GM21367 (cell line): ENCODE measurements at regions not wholly inside any gene's neighbourhood (a gene's known extent, or its start where the extent isn't known, plus 50 kb on each side); places are given as distances from the start of the nearest gene placed in this dataset.
"Not testable (repeated sequence)": the region's sequence is repeated elsewhere in the genome, so short reads cannot be mapped to it uniquely, and the experiment has no call there.

Experiments used
- ATAC-seq: cut with Tn5 transposase; IDR thresholded peaks from one replicate; pipeline ENCODE4 v1.9.1; 2021; ENCODE audit not compliant: unreplicated experiment

DNA sequence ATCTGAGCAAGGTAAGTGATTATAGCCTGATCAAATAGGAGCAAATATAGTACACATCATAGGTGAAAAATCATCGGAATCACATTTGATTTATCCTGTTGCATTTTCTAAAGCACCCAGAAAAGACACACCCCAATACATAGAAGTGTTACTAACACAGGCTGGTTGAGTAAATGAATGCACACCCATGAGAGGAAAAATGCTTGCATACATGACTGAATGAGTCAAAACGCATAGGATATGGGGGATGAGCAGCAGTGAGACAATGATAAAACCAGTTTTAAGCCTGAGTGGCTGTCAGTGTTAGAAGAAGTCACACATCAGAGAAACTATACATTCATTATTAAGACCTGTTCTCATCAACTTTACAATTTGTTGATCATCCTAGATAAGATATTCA lies 449.6 kb upstream of the CDH20 start:
- ATAC-seq = no peak

DNA sequence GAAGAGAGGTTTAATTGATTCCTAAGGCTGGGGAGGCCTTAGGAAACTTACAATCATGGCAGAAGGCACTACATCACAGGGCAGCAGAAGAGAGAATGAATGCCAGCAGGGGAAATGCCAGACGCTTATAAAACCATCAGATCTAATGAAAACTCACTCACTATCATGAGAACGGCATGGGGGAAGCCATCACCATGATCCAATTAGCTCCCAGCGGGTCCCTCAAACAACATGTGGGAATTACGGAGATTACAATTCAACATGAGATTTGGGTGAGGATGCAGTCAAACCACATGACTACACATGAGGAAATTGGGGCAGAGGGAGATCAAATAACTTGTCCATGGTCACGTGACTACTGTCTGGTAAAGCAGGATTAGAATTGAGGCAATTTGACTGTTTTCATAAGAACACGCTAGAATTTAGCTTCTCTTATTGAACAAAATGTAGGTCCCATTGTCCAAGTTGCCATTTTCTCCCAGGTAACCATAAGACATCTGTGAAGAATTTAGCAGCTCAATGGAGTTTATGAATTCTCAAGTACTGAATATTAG lies 445.1 kb upstream of the CDH20 start:
- ATAC-seq = no peak

DNA sequence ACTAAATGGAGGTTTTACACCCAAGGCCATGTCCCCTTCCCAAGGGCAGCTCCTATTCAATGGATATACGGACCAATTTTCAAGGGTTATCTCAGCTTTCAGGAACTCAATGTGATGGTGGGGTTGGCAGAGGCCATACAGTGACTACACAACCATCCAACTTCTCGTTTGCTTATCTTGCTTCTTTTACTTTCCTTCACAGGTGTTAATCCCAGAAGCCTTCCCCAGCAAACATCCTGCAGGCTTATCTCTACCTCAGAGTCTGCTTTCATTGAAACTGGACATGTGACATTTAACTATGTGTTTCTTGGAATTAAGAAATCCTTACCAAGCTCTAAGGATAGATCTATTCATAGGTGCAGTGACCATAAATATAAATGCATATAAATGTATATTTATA lies 443.8 kb upstream of the CDH20 start:
- no peak for ATAC-seq

DNA sequence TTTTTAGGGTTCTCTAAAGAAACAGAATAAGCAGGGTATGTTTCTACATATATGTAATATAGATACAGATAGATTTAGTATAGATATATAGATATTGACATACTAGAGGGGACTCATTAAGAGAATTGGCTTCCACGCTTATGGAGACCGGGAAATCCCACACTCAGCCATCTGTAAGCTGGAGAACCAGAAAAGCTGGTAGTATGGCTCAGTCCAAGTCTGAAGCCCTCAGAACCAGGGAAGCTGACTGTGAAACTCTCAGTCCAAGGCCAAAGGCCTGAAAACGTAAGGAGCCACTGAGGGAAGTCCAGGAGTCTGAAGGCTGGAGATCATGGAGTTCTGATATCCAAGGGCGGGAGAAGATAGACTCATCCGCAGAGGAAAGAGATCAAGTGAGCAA lies 441.3 kb upstream of the CDH20 start:
- no peak for ATAC-seq

DNA sequence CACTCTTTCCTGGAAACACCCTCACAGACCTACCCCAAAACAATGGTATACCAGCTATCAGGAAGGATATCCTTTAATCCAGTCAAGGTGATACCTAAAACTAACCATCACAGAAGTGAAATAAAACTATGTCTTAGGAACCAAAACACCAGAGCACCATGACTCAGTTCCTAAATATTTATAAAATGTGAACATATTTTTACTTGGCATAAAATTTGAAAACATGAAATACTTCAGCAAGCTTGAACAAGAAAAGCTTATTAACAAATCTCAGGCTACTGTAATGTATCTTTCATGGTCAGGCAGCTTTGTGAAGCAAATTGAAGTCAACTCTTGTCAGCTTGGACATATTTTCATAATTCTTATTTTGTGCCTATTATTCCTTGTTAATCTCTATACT lies 440.8 kb upstream of the CDH20 start:
- ATAC-seq = no peak

DNA sequence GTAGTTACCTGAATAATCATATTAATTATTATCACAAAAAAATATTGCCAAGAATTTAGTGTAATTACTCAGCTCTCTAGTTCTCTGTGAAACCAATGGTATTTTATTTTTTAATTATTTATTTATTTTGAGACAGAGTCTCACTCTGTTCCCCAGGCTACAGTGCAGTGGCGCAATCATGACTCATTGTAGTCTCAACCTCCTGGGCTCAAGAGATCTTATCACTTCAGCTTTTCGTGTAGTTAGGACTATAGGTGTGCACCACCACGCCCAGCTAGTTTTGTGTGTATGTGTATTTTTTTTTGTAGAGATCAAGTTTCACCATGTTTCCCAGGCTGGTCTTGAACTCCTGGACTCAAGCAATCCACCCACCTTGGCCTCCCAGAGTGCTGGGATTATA lies 440.4 kb upstream of the CDH20 start:
- no peak for ATAC-seq

DNA sequence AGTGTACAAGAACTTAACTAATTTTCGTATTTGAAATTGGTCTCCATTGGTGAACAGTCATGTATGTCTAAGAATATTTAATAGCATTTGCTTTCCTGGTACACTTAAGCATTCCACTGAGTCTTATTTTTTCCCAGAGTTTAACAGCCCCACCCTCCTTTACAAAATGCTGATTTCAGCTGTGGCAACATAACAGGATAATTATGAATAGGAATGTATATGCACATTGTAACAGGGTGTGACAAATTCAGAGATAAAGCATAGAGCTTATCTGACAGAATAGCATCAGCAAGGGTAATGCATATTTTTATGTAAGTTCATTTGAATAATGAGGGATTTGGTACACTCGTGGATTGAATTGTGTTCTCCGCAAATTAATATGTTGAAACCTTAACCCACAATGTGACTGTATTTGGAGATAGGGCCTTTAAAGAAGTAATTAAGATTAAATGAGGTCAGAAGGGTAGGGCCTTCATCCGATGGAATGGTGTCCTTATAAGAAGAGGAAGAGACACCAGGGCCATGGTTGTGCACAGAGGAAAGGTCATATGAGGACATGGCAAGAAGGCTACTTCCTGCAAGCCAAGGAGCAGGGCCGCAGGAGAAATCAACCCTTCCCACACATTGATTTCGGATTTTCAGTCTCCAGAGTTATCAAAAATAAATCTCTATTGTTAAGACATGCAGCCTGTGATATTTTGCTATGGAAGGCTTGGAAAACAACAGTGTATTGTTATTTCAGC lies 439.7 kb upstream of the CDH20 start:
- ATAC-seq = no peak

DNA sequence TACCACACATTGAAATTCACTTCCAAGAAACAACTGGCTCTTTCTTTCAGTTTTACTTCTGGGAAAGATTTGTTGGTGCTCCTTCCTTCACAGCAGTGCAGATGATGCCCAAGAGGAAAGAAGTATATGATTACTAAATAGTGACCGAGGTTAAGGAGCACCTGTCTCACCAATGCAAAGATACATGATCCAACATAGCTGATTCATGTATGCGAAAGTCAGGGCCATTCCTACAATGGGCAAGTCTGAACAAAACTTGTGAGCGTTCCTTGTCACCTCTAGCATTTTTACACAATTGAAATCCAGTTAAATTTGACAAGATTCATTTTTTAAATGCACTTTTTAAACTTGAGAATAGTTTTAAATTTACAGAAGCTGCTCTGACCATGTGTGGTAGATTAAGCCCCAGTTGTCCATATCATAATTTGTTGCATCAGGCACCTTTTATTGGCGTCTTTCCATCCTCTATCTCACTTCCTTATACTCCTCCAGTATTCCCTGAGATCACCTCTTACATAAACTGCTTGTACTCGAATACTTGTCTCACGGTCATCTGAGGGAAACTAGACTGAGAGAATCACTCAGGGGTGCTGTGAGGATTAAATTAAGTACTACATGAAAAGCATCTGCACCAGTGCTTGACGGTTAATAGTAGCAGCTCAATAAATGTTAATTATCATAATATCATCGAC lies 438.8 kb upstream of the CDH20 start:
- ATAC-seq = no peak

DNA sequence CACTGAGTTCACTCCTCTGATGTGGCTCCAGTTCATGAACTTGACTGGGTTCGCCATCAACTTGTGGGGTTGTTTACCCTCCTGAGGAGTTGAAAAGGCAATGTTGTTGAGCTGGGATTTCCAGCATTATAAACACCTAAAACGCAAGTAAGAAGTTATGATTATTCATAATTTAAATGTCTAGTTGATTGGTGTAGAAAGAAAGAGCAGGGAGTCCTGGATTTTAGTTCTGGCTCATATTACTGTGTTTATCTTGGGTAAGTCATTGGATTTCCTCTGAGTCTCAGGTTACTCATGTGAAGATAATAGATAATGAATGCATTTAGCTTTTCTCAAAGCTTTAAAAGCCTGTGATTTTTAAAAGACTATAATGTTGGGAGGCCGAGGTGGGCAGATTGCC lies 438.0 kb upstream of the CDH20 start:
- ATAC-seq = no peak

DNA sequence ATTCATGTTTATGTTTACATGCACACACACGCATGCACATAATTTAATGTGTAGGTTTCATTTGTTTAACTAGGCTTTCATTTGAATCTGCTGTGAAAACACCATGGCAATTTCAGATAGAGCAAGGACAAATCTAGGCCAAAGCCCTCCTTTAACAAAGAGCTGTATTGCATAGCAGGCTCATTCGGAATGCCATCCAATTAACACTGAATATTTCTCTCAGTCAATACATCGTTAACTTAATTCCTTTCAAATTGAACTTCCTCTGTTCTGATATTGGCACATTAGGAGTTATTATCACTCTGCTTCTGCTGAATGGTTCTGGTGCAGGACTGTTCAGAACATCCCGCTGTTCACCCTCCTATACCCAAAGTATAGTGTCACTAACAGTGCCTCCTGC lies 435.1 kb upstream of the CDH20 start:
- ATAC-seq = no peak

DNA sequence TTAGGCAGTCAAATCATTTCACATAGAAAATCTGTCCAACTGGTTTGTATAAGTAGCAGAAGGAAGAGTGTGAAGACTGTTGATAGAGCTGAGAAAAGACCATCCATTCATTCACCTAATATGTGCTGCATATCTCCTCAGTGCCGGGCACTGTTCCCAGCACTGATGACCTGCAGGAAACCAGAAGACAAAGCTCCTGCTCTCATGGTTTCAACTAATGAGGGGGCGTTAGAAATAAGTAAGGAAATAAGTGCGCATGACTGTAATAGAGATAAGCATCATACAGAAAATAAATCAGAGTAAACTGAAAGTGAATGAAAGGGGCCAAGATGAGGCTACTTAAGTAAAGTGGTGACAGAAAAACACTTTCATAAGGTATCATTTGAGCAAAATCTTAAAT lies 427.5 kb upstream of the CDH20 start:
- no peak for ATAC-seq

DNA sequence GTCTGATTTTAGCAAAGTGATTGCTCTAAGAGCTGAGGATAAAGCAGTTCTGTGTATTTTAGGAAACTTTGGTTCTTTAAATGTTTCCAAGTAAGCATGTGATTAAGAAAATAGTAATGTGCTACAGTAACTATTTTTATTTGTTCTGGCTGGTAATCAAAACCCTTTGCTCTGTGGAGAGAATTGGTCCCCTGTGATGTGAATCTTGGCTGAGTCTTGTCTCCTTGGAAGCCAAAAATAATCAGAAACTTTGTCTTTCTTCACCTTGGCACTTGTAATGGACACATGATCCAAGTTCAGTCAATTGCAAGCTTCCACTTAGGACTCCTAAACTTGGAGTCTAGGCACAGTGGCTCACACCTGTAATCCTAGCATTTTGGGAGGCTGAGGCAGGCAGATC lies 422.7 kb upstream of the CDH20 start:
- no peak for ATAC-seq

DNA sequence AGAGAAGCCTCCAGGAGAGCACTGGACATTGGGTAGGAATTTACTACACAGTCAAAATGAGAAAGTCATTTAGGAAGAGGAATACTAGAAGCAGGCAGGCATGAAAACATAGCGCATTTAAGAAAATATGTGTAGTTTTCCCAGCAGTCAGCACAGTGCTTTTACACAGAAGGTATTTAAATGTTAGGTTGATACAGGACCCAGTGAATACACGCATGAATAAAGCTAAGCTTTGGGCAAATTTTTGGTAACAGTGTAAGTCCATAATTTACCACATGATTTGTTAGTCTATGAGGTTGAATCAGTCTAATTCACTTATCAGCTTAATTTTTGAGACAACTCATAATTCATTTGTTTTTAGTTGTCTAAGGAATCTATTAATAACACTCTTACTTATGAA lies 421.7 kb upstream of the CDH20 start:
- ATAC-seq = no peak

DNA sequence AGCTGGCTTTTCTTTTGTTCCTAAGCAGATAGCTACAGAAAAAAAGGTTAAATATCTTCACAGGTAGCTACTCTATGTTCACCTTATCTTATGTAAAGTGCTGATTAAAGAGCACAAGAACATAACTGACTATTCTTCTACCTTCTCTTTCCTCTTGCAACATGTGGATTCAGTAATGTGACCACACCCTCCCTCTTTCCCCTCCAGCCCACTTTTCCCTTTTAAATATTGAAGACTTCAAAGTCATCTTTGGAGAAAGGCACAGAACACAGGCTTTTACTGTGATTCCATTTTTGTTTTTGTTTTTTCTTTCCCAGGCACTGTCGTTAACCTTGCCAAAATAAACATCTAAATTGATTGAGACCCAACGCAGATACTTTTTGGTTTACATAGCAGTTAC lies 418.1 kb upstream of the CDH20 start:
- no peak for ATAC-seq

DNA sequence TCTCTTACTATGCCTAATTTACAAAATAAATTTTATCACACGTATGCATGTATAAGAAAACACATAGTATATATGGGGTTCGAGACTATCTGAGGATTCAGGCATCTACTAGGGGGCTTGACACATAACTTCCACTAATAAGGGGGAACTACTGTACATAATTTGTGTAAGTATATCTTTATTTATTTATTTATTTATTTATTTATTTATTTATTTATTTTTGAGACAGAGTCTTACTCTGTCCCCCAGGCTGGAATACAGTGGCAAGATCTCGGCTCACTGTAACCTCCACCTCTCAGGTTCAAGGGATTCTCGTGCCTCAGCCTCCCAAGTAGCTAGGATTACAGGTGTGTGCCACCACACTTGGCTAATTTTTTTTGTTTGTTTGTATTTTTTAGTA lies 414.4 kb upstream of the CDH20 start:
- not testable (repeated sequence) for ATAC-seq

DNA sequence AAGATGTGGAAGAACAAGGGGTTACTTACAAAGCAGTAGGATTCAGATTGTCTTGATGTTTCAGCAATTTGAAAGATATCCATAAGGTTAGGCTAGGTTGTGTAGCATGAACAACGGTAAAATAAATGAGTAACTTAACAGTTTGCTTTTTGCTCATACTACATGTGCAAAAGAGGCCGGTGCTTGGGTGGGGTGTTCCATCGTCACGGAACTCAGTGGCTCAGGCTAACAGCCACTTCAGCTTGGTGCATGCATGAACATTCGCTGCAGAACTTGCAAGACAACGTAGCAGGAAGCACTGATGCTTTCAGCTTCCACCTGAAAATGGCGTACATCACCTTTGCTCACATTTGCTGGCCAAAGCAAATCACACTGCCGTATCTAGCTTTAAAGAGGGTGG lies 407.3 kb upstream of the CDH20 start:
- ATAC-seq = no peak

DNA sequence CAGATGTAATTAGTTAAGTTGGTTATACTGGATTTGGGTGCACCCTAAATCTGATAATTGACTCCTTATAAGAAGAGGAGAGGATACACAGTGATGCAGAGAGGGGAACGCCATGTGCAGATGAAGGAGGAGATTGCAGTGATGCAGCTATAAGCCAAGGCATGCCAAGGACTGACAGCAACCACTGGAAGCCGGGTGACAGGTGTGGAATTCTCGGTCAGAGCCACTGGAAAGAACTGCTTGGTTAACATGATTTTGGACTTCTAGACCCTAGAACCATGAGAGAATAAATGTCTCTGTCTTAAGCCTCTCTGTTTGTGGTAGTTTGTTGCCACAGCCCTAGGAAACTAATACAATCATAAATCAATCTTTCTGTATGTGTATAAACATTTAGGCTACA lies 403.3 kb upstream of the CDH20 start:
- ATAC-seq = no peak

DNA sequence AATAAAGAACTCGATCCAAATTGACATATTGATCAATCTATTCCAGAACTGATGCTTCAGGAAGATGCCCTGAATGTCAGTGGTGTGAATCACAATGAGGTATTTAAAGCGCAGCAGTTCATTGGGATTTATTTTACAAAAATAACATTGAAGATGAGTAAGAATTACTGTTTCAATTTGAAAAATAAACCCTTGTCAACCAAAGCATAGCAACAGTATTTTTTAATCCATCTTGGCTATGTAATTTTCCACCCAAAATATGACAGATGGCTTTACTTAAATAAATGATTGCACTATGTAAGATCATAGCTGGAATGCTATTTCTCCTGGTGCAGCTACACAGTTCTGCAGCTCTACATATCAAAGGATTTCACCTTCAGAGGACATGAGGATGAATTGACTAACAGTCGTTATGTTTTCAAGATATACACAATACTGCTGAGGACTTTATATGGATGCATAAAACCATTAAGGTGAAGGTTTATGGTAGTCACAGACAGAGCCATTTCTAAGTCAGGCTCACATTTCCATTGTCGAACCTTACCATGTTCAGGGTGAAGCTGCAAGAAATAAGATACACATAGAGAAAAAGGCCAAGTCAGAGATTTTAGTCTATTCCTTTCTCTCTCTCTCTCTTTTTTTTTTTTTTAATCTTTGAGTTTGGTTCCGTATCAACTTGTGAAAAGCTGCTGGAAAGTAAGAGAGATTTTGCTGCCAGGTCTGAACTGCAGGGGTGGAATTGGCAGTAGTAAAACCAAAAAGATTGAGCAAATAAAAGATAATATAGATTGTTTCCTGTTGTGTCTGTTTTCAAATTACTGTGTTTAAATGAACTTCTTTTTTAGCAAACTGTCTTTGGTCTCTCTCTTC lies 398.0 kb upstream of the CDH20 start:
- ATAC-seq = no peak

DNA sequence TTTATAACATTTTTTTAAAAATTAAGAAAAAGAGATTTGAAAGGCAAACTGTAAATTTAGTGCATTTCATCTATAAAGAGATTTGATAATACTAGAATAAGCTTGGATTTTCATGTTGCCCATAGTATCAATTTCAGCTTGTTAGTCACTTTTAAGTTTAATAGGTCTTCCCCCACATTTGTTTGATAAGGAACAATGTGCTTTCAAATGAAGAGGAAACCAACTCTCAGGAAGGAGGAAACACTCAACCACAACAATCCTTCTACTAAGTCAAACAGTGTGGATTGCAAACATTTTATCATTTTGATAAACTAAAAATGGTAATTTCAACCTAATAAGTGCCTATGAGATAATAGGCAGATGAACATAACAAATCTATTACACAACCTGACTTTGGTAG lies 397.1 kb upstream of the CDH20 start:
- ATAC-seq = no peak

DNA sequence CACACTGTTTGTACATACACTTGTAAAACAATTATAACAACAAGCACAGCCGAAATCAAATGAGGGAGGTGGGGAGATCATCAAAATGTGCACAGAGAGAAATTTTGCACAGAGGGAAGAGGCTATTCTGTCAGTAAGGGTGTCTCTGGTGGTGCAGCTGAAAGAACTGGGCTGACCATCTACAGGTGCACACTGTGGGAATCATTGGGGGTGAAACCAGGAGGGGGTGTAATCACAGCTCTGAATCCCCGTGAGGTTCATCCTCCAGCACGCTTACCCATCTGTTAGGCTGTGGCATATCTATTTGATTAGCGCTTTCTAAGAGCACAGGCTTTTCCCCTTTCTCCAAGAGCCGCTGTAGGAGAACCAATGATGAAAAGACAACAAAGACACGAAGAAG lies 389.9 kb upstream of the CDH20 start:
- no peak for ATAC-seq

DNA sequence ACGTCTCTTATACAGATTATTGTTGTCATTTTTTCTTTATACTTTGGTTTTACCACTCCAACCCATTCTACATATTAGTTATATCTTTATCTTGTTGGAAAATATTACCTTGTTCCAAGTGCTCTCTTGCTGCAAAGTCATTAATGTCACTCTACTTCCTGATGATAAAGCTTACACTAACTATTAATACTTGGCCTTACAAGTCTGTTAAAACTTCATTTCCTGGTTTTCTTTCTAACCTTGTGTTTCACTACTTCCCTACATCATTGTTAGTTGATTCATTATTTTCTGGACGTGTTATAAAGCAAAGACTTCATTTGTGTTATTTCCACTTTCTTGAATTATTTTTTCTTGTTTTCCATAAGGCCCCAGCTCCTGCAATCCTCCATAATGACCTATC lies 382.6 kb upstream of the CDH20 start:
- ATAC-seq = no peak

DNA sequence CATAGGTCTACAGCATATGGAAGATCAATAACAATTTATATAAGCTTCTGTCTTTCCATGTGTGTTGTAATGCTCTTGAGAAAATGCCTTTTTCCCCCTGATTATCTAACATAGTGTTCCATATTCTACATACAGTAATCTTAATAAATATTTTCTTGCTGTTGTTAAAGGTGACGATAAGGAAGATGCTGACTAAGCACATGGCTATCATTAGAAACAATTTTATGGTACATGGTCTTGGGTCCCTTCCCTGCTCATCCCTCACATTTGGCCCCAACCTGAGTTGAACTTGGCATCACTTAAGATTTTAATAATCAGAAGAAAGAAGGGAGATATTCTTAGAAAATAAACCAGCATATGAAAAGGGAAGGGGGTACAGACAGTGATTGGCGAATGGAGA lies 382.1 kb upstream of the CDH20 start:
- no peak for ATAC-seq
